Peyer's patch (tissue), 4 donors: ENCODE measurements at regions not wholly inside any gene's neighbourhood (a gene's known extent, or its start where the extent isn't known, plus 50 kb on each side); places are given as distances from the start of the nearest gene placed in this dataset.
"Not testable (repeated sequence)": the region's sequence is repeated elsewhere in the genome, so short reads cannot be mapped to it uniquely, and the experiment has no call there.

Experiments used
- DNase-seq, 3 donors: peaks; one replicate each; pipeline ENCODE4 v3.0.0-alpha.2; 2017 to 2019
- H3K27ac ChIP-seq, 4 donors: fragments of 200-600 bp; sonication (generic); one replicate each; pipeline ENCODE4 v1.5.1; 2016 to 2019
- H3K27me3 ChIP-seq, 2 donors: fragments of 200-600 bp; sonication (generic); one replicate each; pipeline ENCODE4 v1.5.1; 2019
- H3K36me3 ChIP-seq, 3 donors: fragments of 200-600 bp; sonication (generic); one replicate each; pipeline ENCODE4 v1.5.1; 2016 to 2019
- H3K4me1 ChIP-seq, 4 donors: fragments of 200-600 bp; sonication (generic); one replicate each; pipeline ENCODE4 v1.5.1; 2016 to 2019
- H3K4me3 ChIP-seq, 4 donors: fragments of 200-600 bp; sonication (generic); 1 replicate in 3 of 4; 2 replicates in 1 of 4; pipeline ENCODE4 v1.5.1; 2016 to 2019; ENCODE audit warnings: mild to moderate bottlenecking in 1 of 4
- H3K9me3 ChIP-seq, 4 donors: fragments of 200-600 bp; sonication (generic); one replicate each; pipeline ENCODE4 v1.5.1; 2016 to 2019; ENCODE audit warnings: mild to moderate bottlenecking in 1 of 4
- CTCF ChIP-seq, 6 experiments: fragments of 450-650 bp in 4 of 6; fragments of 200-600 bp in 2 of 6; sonication (generic) in 1 of 6; IDR thresholded peaks; one replicate each; pipeline ENCODE4 v1.5.1; 2017 to 2019; ENCODE audit warnings: antibody characterized with exemption in 6 of 6, mild to moderate bottlenecking in 3 of 6, moderate library complexity in 1 of 6
- POLR2A ChIP-seq, 2 donors: fragments of 450-650 bp; IDR thresholded peaks; one replicate each; pipeline ENCODE4 v1.5.1; 2017; ENCODE audit warnings: antibody characterized with exemption in 2 of 2, mild to moderate bottlenecking in 2 of 2, moderate library complexity in 2 of 2

- H3K9me3 ChIP-seq = no peaks in the 10 kb centered on the region
- H3K27me3 ChIP-seq = no peaks in the 10 kb centered on the region
- no peak for DNase-seq
- no peak for TF ChIP-seq CTCF (IDR thresholded peaks at IDR 0.05)
- TF ChIP-seq POLR2A (IDR thresholded peaks at IDR 0.05) = no peak
- H3K36me3 ChIP-seq = no peaks in the 10 kb centered on the region
- H3K27ac ChIP-seq = no peak overlapping the region
- H3K4me3 ChIP-seq = no peak overlapping the region
- H3K4me1 ChIP-seq = no peaks in the 10 kb centered on the region
Measured at GRCh38 chr6:155867682-155868081, 412.0 kb upstream of the NOX3 start.

- not testable (repeated sequence) for H3K4me3 ChIP-seq, H3K9me3 ChIP-seq, H3K27ac ChIP-seq, H3K4me1 ChIP-seq, DNase-seq, H3K27me3 ChIP-seq, H3K36me3 ChIP-seq
Measured at GRCh38 chr6:155866676-155867390, 411.2 kb upstream of the NOX3 start.

- no peak for TF ChIP-seq POLR2A (IDR thresholded peaks at IDR 0.05)
- TF ChIP-seq CTCF (IDR thresholded peaks at IDR 0.05) = no peak
- H3K27ac ChIP-seq = no peak overlapping the region
- no peak overlapping the region for H3K4me3 ChIP-seq
- no peaks in the 10 kb centered on the region for H3K27me3 ChIP-seq
- H3K36me3 ChIP-seq = no peaks in the 10 kb centered on the region
- H3K4me1 ChIP-seq = no peaks in the 10 kb centered on the region
- DNase-seq = no peak
- peaks cover 0 to 4% (median 0%) of the 10 kb centered on the region in 4 donors for H3K9me3 ChIP-seq
Measured at GRCh38 chr6:155861821-155862220, 406.2 kb upstream of the NOX3 start.

- H3K36me3 ChIP-seq, H3K4me1 ChIP-seq, DNase-seq, H3K27me3 ChIP-seq, H3K9me3 ChIP-seq, H3K27ac ChIP-seq, H3K4me3 ChIP-seq: not testable (repeated sequence)
Measured at GRCh38 chr6:155858906-155859305, 403.3 kb upstream of the NOX3 start.

- TF ChIP-seq CTCF (IDR thresholded peaks at IDR 0.05) = no peak
- TF ChIP-seq POLR2A (IDR thresholded peaks at IDR 0.05) = no peak
- H3K4me1 ChIP-seq = no peaks in the 10 kb centered on the region
- H3K27ac ChIP-seq = no peak overlapping the region
- H3K4me3 ChIP-seq = no peak overlapping the region
- H3K9me3 ChIP-seq = no peaks in the 10 kb centered on the region
- no peaks in the 10 kb centered on the region for H3K36me3 ChIP-seq
- H3K27me3 ChIP-seq = no peaks in the 10 kb centered on the region
- no peak for DNase-seq
Measured at GRCh38 chr6:155854787-155855186, 399.1 kb upstream of the NOX3 start.

- Histone ChIP-seq H3K36me3 (no peaks in the 10 kb centered on the region), H3K4me1 (no peaks in the 10 kb centered on the region), H3K4me3 (no peak overlapping the region), H3K9me3 (no peaks in the 10 kb centered on the region), H3K27me3 (no peaks in the 10 kb centered on the region), H3K27ac (no peak overlapping the region)
- TF ChIP-seq CTCF (IDR thresholded peaks at IDR 0.05) (no peak), POLR2A (IDR thresholded peaks at IDR 0.05) (no peak)
- no peak for DNase-seq
Measured at GRCh38 chr6:155853011-155853410, 397.4 kb upstream of the NOX3 start.

GRCh38 chr6:155850408-155850841 is 394.8 kb upstream of the NOX3 start:
- no peak overlapping the region for H3K4me3 ChIP-seq
- TF ChIP-seq POLR2A (IDR thresholded peaks at IDR 0.05) (no peak), CTCF (IDR thresholded peaks at IDR 0.05) (no peak)
- no peak overlapping the region for H3K27ac ChIP-seq
- H3K27me3 ChIP-seq = no peaks in the 10 kb centered on the region
- no peak for DNase-seq
- H3K4me1 ChIP-seq = no peaks in the 10 kb centered on the region
- no peaks in the 10 kb centered on the region for H3K9me3 ChIP-seq
- no peaks in the 10 kb centered on the region for H3K36me3 ChIP-seq
